Transverse colon (tissue), 3 donors: ENCODE measurements at regions not wholly inside any gene's neighbourhood (a gene's known extent, or its start where the extent isn't known, plus 50 kb on each side); places are given as distances from the start of the nearest gene placed in this dataset.

ENCODE experiments used
- CTCF ChIP-seq, 5 experiments: fragments of 200-600 bp in 3 of 5; fragments of 450-650 bp in 2 of 5; sonication (generic) in 3 of 5; IDR thresholded peaks; 1 replicate in 2 of 5; 2 replicates in 3 of 5; pipeline ENCODE4 v1.5.1; 2016 to 2017; ENCODE audit warnings: antibody characterized with exemption in 5 of 5, inconsistent platforms in 3 of 5, mild to moderate bottlenecking in 2 of 5, moderate library complexity in 1 of 5
- POLR2A ChIP-seq: fragments of 450-650 bp; IDR thresholded peaks from one replicate; pipeline ENCODE4 v1.6.1; 2016; ENCODE audit warnings: antibody characterized with exemption, mild to moderate bottlenecking, moderate library complexity

- TF ChIP-seq CTCF (IDR thresholded peaks at IDR 0.05) (no peak), POLR2A (no peak)
Measured at GRCh38 chr4:15374656-15375055, 53.2 kb upstream of the C1QTNF7 start.
